ENCODE measurements at regions not wholly inside any gene's neighbourhood (a gene's known extent, or its start where the extent isn't known, plus 50 kb on each side); places are given as distances from the start of the nearest gene placed in this dataset.

DNA sequence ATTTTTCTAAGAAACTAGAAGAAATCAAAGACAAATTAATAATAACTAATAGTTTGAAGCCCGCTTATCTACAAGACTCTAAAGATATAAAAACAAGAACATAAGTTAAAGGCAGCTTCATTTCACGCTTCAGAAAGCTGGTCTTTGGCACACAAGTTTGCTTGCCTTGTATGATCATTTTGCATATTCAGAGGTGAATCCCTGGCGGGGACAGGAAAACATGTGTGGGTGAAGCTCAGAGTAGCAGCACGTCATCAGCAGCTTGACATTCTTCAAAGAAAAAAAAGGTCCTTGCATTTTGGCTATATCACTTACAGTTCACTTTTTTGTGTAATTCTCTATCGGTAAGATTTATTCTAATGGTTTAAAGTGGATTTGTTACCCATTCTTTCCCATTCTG, 1911.8 kb downstream of the MRPL39 start:
- H3K56ac ChIP-seq (ENCODE audit: extremely low read depth, insufficient read depth, low read length): no peak overlapping the region
- H3K27me3 ChIP-seq (ENCODE audit: control insufficient read depth, insufficient read depth, low read length): no peaks in the 10 kb centered on the region
- no peak overlapping the region for H2BK15ac ChIP-seq (ENCODE audit: low read depth, low read length)
- intact Hi-C loops (cut with micrococcal nuclease) (no loop called here), dilution Hi-C loops (cut with HindIII; ENCODE audit: low sequenced_read_pairs, unreplicated experiment) (no loop called here), in situ Hi-C loops (cut with MboI; ENCODE audit: low sequenced_read_pairs) (no loop called here)
- H2BK120ac ChIP-seq (ENCODE audit: low read depth, low read length): no peak overlapping the region
- 40% methylated on average over 1 of the region's 5 CpGs; no CpG with 5 or more reads in 1 of the 2 experiments for whole genome bisulfite sequencing, 2 experiments (ENCODE audit: extremely low coverage in 2 of 2, insufficient read length in 1 of 2)
- H2BK20ac ChIP-seq (ENCODE audit: low read depth, low read length): no peak overlapping the region
- no peaks in the 10 kb centered on the region for H3K9me1 ChIP-seq (ENCODE audit: insufficient read depth, low read length)
- H4K91ac ChIP-seq (ENCODE audit: insufficient read depth, low read depth, low read length): no peak overlapping the region
- H2BK5ac ChIP-seq (ENCODE audit: low read depth, low read length, poor library complexity, severe bottlenecking): no peak overlapping the region
- no peak overlapping the region for H2AFZ ChIP-seq (replicated peaks; ENCODE audit: low read length, poor library complexity)
- no peak overlapping the region for H3K9ac ChIP-seq (ENCODE audit: low read depth, low read length)
- CTCF ChIA-PET: no interaction called here
- H3K23ac ChIP-seq (ENCODE audit: low read depth, low read length): no peak overlapping the region
- H3K14ac ChIP-seq (replicated peaks; ENCODE audit: low read depth, low read length): no peak overlapping the region
- H2AK5ac ChIP-seq (ENCODE audit: low read depth, low read length): no peak overlapping the region
- H4K8ac ChIP-seq (ENCODE audit: low read depth in 2 of 2, low read length in 2 of 2): no peak overlapping the region
- no peak overlapping the region for H3K18ac ChIP-seq (ENCODE audit: low read depth, low read length)
- H4K5ac ChIP-seq (ENCODE audit: low read depth, low read length): no peak overlapping the region
- H3K4me1 ChIP-seq (ENCODE audit: control insufficient read depth, insufficient read depth, low read length): no peaks in the 10 kb centered on the region
- no peak for TF ChIP-seq MAZ (IDR thresholded peaks at IDR 0.05; ENCODE audit: borderline replicate concordance, low read depth, low read length)
- no peak for TF ChIP-seq CHD1 (IDR thresholded peaks at IDR 0.05; ENCODE audit: low read depth, low read length)
- no peak for TF ChIP-seq MAFK (IDR thresholded peaks at IDR 0.05; ENCODE audit: low read depth, low read length)
- TF ChIP-seq CTCF (conservative IDR thresholded peaks at IDR 0.05; ENCODE audit: low read depth, low read length): no peak
- no peak for TF ChIP-seq FOS (IDR thresholded peaks at IDR 0.05; ENCODE audit: low read depth, low read length)
- TF ChIP-seq RFX5 (IDR thresholded peaks at IDR 0.05; ENCODE audit: low read depth, low read length): no peak
- TF ChIP-seq POLR2A (IDR thresholded peaks at IDR 0.05; ENCODE audit: low read depth, low read length): no peak
- no peak for TF ChIP-seq SMC3 (IDR thresholded peaks at IDR 0.05; ENCODE audit: low read depth, low read length)
- TF ChIP-seq RAD21 (IDR thresholded peaks at IDR 0.05; ENCODE audit: low read length): no peak
- TF ChIP-seq MXI1 (IDR thresholded peaks at IDR 0.05; ENCODE audit: borderline replicate concordance, low read depth, low read length): no peak
- TF ChIP-seq RCOR1 (IDR thresholded peaks at IDR 0.05; ENCODE audit: insufficient replicate concordance, low read length): no peak
- no peak for TF ChIP-seq BHLHE40 (IDR thresholded peaks at IDR 0.05; ENCODE audit: low read depth, low read length)
- TF ChIP-seq, protein P1, sequence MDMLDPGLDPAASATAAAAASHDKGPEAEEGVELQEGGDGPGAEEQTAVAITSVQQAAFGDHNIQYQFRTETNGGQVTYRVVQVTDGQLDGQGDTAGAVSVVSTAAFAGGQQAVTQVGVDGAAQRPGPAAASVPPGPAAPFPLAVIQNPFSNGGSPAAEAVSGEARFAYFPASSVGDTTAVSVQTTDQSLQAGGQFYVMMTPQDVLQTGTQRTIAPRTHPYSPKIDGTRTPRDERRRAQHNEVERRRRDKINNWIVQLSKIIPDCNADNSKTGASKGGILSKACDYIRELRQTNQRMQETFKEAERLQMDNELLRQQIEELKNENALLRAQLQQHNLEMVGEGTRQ (IDR thresholded peaks at IDR 0.05; ENCODE audit: low read depth, low read length): no peak
- DNase-seq (no peak), ATAC-seq (ENCODE audit: low read depth) (no peak)
- H3K4me3 ChIP-seq (ENCODE audit: insufficient read depth, low read depth, low read length): no peak overlapping the region
- H3K36me3 ChIP-seq (ENCODE audit: control insufficient read depth, insufficient read depth, low read length): no peaks in the 10 kb centered on the region
- H4K20me1 ChIP-seq (ENCODE audit: insufficient read depth, low read length): no peaks in the 10 kb centered on the region
- H3K79me1 ChIP-seq (ENCODE audit: low read depth in 1 of 2, low read length in 2 of 2): no peaks in the 10 kb centered on the region
- H3K27ac ChIP-seq (ENCODE audit: insufficient read depth, low read length): no peak overlapping the region
- H2AK9ac ChIP-seq (replicated peaks; ENCODE audit: low read depth, low read length, poor library complexity): no peak overlapping the region
- peaks cover 4% of the 10 kb centered on the region for H3K9me3 ChIP-seq (ENCODE audit: control insufficient read depth, insufficient read depth, low read length)
- no peak overlapping the region for H3K4ac ChIP-seq (ENCODE audit: low read depth, low read length)
- H3K4me2 ChIP-seq (ENCODE audit: low read depth, low read length): no peak overlapping the region
- POLR2A ChIA-PET (ENCODE audit: unreplicated experiment): no interaction called here
- BruUV-seq (replicated peaks): no TSS peak

Data from IMR-90 (cell line).